22Rv1 (cell line): ENCODE measurements at regions not wholly inside any gene's neighbourhood (a gene's known extent, or its start where the extent isn't known, plus 50 kb on each side); places are given as distances from the start of the nearest gene placed in this dataset.

ENCODE experiments used
- H3K27ac ChIP-seq: fragments of 450-650 bp; 2 replicates; pipeline ENCODE4 v1.5.1; 2017
- CTCF ChIP-seq: fragments of 450-650 bp; IDR thresholded peaks from 2 replicates; pipeline ENCODE4 v1.5.1; 2017; ENCODE audit warnings: mild to moderate bottlenecking
- ZFX ChIP-seq: fragments of 450-650 bp; IDR thresholded peaks from 2 replicates; pipeline ENCODE4 v1.6.1; 2017; ENCODE audit warnings: antibody characterized with exemption, borderline replicate concordance

- no peak overlapping the region for H3K27ac ChIP-seq
- TF ChIP-seq CTCF: no peak
- no peak for TF ChIP-seq ZFX
Measured at GRCh38 chr7:42385912-42386311, 148.9 kb upstream of the GLI3 start.

DNA sequence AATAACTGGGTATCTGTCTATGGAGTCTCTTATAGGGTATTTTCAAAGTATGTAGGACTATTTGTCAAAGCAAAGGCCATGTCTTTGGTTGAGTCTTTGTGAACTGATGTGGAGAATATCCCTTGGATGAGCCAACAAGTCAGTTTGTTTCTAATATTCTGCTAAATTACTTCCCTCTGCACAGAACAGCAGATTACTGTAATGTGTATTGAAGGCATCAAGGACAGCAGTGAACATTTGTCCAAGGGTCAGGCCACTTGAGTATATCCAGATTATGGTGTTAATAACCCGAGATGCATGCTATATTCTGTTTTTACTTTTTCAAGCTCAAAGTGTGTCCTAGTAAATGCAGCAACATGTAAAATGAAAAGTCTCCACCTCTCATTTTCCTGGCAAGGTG is 144.2 kb upstream of the GLI3 start:
- TF ChIP-seq ZFX (no peak), CTCF (no peak)
- H3K27ac ChIP-seq: no peak overlapping the region

GRCh38 chr7:42380401-42380800 is 143.4 kb upstream of the GLI3 start:
- H3K27ac ChIP-seq: no peak overlapping the region

DNA sequence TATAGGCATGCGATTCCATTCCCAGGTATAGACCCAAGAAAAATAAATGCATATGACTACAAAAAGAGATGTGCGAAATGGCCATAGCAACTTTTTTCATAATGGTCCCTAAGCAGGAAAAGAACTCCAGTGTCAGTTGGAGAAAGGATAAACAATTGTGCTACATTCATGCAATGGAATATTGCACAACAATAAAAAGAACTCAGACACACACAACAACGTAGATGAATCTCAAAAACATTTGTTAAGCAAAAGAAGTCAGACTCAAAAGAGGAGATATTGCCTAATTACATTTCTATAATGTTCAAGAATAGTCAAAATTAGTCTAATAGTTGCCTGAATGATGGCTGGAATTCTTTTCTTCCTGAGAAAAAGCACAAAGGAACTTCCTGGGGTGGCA is 141.1 kb upstream of the GLI3 start:
- TF ChIP-seq ZFX (no peak), CTCF (no peak)
- H3K27ac ChIP-seq: no peak overlapping the region

More at GRCh38 chr7:42380401-42380800, 143.4 kb upstream of the GLI3 start:
- TF ChIP-seq ZFX (no peak), CTCF (no peak)

DNA sequence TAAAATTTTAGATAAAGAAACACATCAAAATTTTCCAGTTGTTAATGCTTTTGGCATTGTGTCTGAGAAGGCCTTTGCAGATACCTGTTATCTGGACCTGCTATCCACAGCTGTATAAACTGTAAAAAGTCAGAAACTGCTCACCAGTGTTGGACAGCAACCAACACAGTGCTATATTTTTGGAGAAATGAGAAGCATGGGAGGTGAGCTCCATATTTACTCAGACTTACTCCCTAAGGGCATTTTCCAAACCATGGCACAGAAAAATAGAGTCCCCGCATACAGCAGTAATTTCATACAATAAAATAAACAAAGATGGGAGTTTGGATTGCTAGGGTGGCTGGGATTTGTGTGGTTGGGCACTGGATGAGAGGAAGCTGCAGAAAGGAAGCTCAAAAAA is 136.3 kb upstream of the GLI3 start:
- TF ChIP-seq ZFX (no peak), CTCF (no peak)
- no peak overlapping the region for H3K27ac ChIP-seq

DNA sequence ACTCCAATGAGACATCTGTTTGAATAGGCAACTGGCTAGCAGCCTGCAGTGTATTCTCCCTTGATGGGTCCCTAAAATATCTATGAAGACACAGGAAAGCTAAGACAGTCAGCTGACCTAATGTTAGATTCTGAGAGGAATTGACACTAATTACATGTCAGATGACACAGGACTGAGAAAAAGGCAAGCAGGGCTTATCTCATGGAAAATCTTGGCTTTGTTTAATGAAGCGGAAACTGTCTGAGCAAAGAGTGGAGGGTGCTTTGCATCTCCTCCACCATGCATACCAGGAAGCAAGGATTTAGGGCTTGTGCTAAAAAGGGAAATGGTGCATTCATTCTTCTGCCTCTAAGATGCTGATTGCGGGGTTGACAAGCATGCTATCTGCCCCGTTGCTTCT is 135.5 kb upstream of the GLI3 start:
- no peak for TF ChIP-seq ZFX
- TF ChIP-seq CTCF: no peak
- no peak overlapping the region for H3K27ac ChIP-seq

DNA sequence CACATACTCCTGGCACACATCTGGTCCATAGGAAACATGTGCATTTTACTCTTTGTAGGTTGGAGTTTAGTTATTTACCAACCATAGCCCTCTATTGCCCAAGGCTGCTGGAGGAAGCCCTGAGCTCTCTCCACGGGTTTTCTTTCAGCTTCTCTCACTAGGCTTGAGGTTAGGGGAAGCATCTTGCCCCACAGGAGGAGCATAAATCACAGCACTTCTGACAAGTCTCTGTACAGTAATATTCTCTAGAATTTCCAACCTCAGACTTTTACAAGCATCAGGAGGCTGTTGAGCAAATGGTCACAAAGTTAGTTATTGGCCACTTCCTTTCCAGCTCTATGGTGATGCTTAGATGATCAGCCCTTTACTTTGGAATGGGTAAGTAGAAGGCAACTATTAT is 122.9 kb upstream of the GLI3 start:
- TF ChIP-seq CTCF (no peak), ZFX (no peak)
- H3K27ac ChIP-seq: no peak overlapping the region
